Transverse colon (tissue), 4 donors: ENCODE measurements at regions not wholly inside any gene's neighbourhood (a gene's known extent, or its start where the extent isn't known, plus 50 kb on each side); places are given as distances from the start of the nearest gene placed in this dataset.

ENCODE experiments used
- DNase-seq: peaks from one replicate; pipeline ENCODE4 v3.0.0-alpha.2; 2019
- H3K27ac ChIP-seq, 4 donors: fragments of 200-600 bp; sonication (generic); 2 replicates each; pipeline ENCODE4 v1.5.1; 2016 to 2018; ENCODE audit warnings: inconsistent platforms in 4 of 4
- H3K27me3 ChIP-seq: fragments of 200-600 bp; sonication (generic); 2 replicates; pipeline ENCODE4 v1.5.1; 2017; ENCODE audit warnings: inconsistent platforms
- H3K36me3 ChIP-seq, 4 donors: fragments of 200-600 bp; sonication (generic); 2 replicates each; pipeline ENCODE4 v1.5.1; 2017 to 2019; ENCODE audit warnings: inconsistent platforms in 4 of 4
- H3K4me1 ChIP-seq, 4 donors: fragments of 200-600 bp; sonication (generic); 2 replicates each; pipeline ENCODE4 v1.5.1; 2017 to 2020; ENCODE audit warnings: inconsistent platforms in 4 of 4
- H3K4me3 ChIP-seq, 4 donors: fragments of 200-600 bp; sonication (generic); 1 replicate in 1 of 4; 2 replicates in 3 of 4; pipeline versions ENCODE4 v1.5.1 to v1.6.1; 2017 to 2019; ENCODE audit warnings: inconsistent platforms in 4 of 4
- H3K9me3 ChIP-seq, 2 donors: fragments of 200-600 bp; sonication (generic); 2 replicates each; pipeline ENCODE4 v1.5.1; 2017 to 2019; ENCODE audit warnings: inconsistent platforms in 2 of 2
- EP300 ChIP-seq: sonication (generic); formaldehyde crosslinking; IDR thresholded peaks from one replicate; pipeline ENCODE4 v1.6.1; 2017; ENCODE audit warnings: antibody characterized with exemption, low read depth
- POLR2A ChIP-seq: fragments of 450-650 bp; IDR thresholded peaks from one replicate; pipeline ENCODE4 v1.6.1; 2016; ENCODE audit warnings: antibody characterized with exemption, mild to moderate bottlenecking, moderate library complexity
- POLR2AphosphoS5 ChIP-seq, 3 donors: sonication (generic); formaldehyde crosslinking; IDR thresholded peaks; one replicate each; pipeline ENCODE4 v1.6.1; 2016; ENCODE audit warnings: antibody characterized with exemption in 3 of 3
- WGBS, 2 donors: methylation state at CpG; one replicate each; pipeline ENCODE4 v1.1.5; 2018; ENCODE audit warnings: low coverage in 1 of 2; 5-methylcytosine and 5-hydroxymethylcytosine counted together
- in situ Hi-C, 4 donors: fragments of 200-750 bp; cut with MboI; loops; one replicate each; pipeline versions ENCODE4 v1.15.0 to v1.15.1; 2017; ENCODE audit warnings: low sequenced_read_pairs in 3 of 4, low pct_ligation_motif_present in 1 of 4, low pct_unique_long_range_greater_than_20kb in 1 of 4
- intact Hi-C: fragments of 100-400 bp; cut with DNase I; formaldehyde crosslinking; loops from one replicate; pipeline ENCODE4 v1.15.1; 2023; ENCODE audit warnings: low total_unique reads
- TF ChIP-seq, protein P1 (sequence below), 5 experiments: fragments of 200-600 bp in 3 of 5; fragments of 450-650 bp in 2 of 5; sonication (generic) in 3 of 5; IDR thresholded peaks; 1 replicate in 2 of 5; 2 replicates in 3 of 5; pipeline ENCODE4 v1.5.1; 2016 to 2017; ENCODE audit warnings: antibody characterized with exemption in 5 of 5, inconsistent platforms in 3 of 5, mild to moderate bottlenecking in 2 of 5, moderate library complexity in 1 of 5

DNA sequence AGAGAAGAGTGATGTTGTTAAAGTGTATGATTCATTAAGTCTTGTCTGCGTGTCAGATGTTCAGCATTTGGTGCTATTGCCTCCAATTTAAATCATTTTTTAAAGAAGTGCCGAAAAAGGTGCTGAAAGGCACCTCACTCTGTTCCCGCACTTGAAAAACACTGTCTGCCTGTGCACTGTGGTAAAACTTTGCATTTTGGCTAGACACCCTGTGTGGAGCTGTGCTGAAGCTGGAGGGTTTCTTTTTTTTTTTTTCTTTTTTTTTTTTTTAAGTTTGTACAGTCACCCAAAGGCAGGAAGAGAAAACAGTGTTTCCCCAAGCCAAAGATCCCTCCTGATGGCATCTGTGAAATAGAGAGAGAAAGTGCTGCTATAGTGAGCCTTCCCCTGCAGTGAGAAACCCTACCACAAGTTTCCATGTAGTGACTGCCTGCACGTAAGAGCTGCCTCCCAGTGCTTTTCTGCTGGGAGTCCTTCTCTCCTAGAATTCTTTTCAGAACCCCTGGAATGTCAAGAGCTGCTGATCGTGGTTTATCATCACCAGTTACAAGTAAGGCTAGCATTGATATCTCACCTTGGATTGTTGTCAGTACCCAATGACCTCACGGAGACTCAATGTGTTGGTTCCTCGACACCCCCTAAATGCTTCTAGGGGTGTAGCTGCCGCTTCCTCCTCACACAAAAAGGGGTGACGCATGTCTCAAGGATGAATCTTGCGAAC is 116.0 kb upstream of the SOX9 start:
- no peaks in the 10 kb centered on the region for H3K4me1 ChIP-seq
- H3K27me3 ChIP-seq: no peaks in the 10 kb centered on the region
- no peak for TF ChIP-seq POLR2A
- TF ChIP-seq, protein P1, sequence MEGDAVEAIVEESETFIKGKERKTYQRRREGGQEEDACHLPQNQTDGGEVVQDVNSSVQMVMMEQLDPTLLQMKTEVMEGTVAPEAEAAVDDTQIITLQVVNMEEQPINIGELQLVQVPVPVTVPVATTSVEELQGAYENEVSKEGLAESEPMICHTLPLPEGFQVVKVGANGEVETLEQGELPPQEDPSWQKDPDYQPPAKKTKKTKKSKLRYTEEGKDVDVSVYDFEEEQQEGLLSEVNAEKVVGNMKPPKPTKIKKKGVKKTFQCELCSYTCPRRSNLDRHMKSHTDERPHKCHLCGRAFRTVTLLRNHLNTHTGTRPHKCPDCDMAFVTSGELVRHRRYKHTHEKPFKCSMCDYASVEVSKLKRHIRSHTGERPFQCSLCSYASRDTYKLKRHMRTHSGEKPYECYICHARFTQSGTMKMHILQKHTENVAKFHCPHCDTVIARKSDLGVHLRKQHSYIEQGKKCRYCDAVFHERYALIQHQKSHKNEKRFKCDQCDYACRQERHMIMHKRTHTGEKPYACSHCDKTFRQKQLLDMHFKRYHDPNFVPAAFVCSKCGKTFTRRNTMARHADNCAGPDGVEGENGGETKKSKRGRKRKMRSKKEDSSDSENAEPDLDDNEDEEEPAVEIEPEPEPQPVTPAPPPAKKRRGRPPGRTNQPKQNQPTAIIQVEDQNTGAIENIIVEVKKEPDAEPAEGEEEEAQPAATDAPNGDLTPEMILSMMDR (IDR thresholded peaks at IDR 0.05): no peak
- no peak for TF ChIP-seq POLR2AphosphoS5 (IDR thresholded peaks at IDR 0.05)
- TF ChIP-seq EP300: no peak
- H3K27ac ChIP-seq: no peak overlapping the region
- no peaks in the 10 kb centered on the region for H3K36me3 ChIP-seq
- H3K4me3 ChIP-seq: no peak overlapping the region
- in situ Hi-C loops (no loop called here), intact Hi-C loops (no loop called here)
- no peak for DNase-seq
- WGBS, 2 donors: 80 to 100% methylated on average over 1 to 10 of the region's 10 CpGs
- no peaks in the 10 kb centered on the region for H3K9me3 ChIP-seq

DNA sequence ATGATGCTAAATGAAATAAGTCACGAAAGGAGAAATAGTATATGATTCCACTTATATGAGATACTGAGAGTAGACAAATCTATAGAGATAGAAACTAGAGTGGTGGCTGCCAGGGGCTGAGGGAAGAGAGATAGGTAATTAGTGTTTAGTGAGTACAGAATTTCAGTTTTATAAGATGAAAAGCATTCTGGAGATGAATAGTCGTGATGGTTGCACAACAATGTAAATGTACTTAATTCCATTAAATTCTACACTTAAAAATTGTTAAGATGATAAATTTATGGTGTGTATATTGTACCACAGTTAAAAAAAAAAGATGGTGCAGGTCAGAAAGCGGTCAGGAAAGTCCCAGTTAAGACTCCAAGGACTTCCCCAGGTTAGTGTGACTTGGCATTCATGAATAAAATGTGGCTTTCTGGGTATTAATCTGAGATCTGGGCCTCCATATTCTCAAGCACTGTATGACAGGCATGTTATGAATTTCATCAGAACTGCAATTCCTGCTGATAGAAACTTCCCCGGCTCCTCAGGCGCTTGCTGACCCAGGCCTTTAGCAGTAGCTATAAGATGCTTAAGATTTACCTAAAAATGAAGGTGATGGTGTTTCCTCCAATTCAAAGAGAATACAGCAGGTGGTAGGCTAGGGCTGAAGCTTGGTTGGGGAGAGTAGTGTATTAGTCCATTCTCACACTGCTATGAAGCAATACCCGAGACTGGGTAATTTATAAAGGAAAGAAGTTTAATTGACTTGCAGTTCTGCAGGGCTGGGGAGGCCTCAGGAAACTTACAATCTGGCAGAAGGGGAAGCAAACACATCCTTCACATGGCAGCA is 115.3 kb upstream of the SOX9 start:
- 62 to 79% methylated on average over 5 to 6 of the region's 6 CpGs for WGBS, 2 donors
- H3K36me3 ChIP-seq: no peaks in the 10 kb centered on the region
- in situ Hi-C loops (no loop called here), intact Hi-C loops (no loop called here)
- DNase-seq: no peak
- TF ChIP-seq POLR2A: no peak
- H3K4me3 ChIP-seq: no peak overlapping the region
- H3K4me1 ChIP-seq: no peaks in the 10 kb centered on the region
- no peaks in the 10 kb centered on the region for H3K9me3 ChIP-seq
- no peaks in the 10 kb centered on the region for H3K27me3 ChIP-seq
- H3K27ac ChIP-seq: no peak overlapping the region

DNA sequence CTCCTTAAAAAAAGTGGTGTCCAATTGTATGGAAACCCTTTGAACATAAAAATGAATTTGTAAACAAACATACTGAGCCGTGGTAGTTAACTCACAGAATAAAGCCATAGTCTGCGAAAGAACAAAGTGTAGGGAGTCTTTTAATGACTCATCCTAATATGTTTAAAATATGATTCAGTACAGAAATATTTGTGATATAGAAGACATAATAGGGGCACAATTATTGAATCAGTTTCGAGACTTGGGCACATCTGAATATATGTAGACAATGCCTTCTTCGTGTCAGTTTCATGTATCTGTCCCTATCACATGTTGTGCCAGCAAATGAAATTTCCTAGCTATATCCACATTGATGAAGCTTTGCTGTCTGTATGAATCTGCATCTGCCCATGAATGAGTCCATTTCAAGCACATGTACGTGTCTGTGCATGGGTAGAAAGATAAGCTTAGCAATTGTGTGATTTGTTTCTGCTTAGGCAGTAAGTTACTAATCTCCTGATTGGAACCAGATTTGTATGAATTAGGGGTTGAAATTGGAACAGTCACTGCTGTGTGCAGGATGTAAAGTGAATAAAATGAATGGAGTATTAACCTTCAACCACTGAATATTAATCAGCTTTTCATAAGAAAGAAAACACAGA is 112.5 kb upstream of the SOX9 start:
- 68 to 78% methylated on average over 5 of the region's 5 CpGs for WGBS, 2 donors
- H3K9me3 ChIP-seq: no peaks in the 10 kb centered on the region
- in situ Hi-C loops: no loop called here
- no peaks in the 10 kb centered on the region for H3K36me3 ChIP-seq
- no peaks in the 10 kb centered on the region for H3K27me3 ChIP-seq
- no peak overlapping the region for H3K4me3 ChIP-seq
- DNase-seq: no peak
- intact Hi-C loops: no loop called here
- H3K27ac ChIP-seq: no peak overlapping the region
- H3K4me1 ChIP-seq: no peaks in the 10 kb centered on the region
- TF ChIP-seq POLR2AphosphoS5 (IDR thresholded peaks at IDR 0.05) (no peak), POLR2A (no peak), EP300 (no peak)
- TF ChIP-seq, protein P1 (IDR thresholded peaks at IDR 0.05): no peak

DNA sequence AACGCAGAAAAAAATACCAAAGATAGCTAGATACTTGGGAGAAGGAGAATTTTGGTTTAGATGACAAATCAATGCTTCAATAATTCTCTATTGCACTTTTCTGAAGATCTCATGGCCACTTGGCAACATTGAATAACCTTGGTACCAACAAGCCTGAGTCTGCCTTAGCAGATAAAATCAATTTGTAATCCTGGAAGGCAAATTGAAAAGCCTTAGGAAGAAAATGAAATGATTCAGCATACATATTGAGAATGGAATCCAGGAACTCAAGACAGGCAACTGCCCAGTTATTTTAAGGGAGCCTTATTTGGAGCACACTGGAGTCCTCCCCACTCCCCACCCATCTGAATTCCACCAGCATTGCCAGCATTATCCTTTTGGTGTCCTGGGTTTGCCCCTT is 109.3 kb upstream of the SOX9 start:
- Histone ChIP-seq H3K4me1 (no peaks in the 10 kb centered on the region), H3K27me3 (no peaks in the 10 kb centered on the region), H3K27ac (no peak overlapping the region), H3K4me3 (no peak overlapping the region), H3K36me3 (no peaks in the 10 kb centered on the region), H3K9me3 (no peaks in the 10 kb centered on the region)
- intact Hi-C loops: no loop called here
- TF ChIP-seq POLR2A: no peak
- TF ChIP-seq POLR2AphosphoS5 (IDR thresholded peaks at IDR 0.05): no peak
- TF ChIP-seq, protein P1 (IDR thresholded peaks at IDR 0.05): no peak
- no peak for TF ChIP-seq EP300
- WGBS, 2 donors: 80 to 94% methylated on average over 1 of the region's 1 CpG
- in situ Hi-C loops: no loop called here
- no peak for DNase-seq
